Neural progenitor cell (in vitro differentiated cells): ENCODE measurements at regions not wholly inside any gene's neighbourhood (a gene's known extent, or its start where the extent isn't known, plus 50 kb on each side); places are given as distances from the start of the nearest gene placed in this dataset.

Experiments
- DNase-seq: peaks from one replicate; pipeline ENCODE4 v3.0.0-alpha.2; 2016; ENCODE audit warnings: low spot score
- H2AFZ ChIP-seq: fragments of 200-600 bp; sonication (generic); replicated peaks from 2 replicates; pipeline ENCODE4 v1.6.1; 2016; ENCODE audit warnings: antibody characterized with exemption
- H3F3A ChIP-seq: fragments of 200-600 bp; sonication (generic); 2 replicates; pipeline ENCODE4 v1.6.1; 2016; ENCODE audit warnings: antibody characterized with exemption, low read depth
- H3K27ac ChIP-seq: fragments of 200-600 bp; sonication (generic); 2 replicates; pipeline ENCODE4 v1.5.1; 2016; ENCODE audit warnings: mild to moderate bottlenecking
- H3K27me3 ChIP-seq: fragments of 200-600 bp; sonication (generic); 2 replicates; pipeline ENCODE4 v1.6.1; 2016; ENCODE audit warnings: mild to moderate bottlenecking, moderate library complexity
- H3K36me3 ChIP-seq: fragments of 200-600 bp; sonication (generic); 2 replicates; pipeline ENCODE4 v1.5.1; 2016
- H3K4me1 ChIP-seq: fragments of 200-600 bp; sonication (generic); 2 replicates; pipeline ENCODE4 v1.6.1; 2016; ENCODE audit warnings: mixed run types
- H3K4me2 ChIP-seq: fragments of 200-600 bp; sonication (generic); 2 replicates; pipeline ENCODE4 v1.6.1; 2016
- H3K4me3 ChIP-seq: fragments of 200-600 bp; sonication (generic); 2 replicates; pipeline ENCODE4 v1.5.1; 2016
- H3K79me2 ChIP-seq: fragments of 200-600 bp; sonication (generic); 2 replicates; pipeline ENCODE4 v1.6.1; 2016; ENCODE audit warnings: low read depth
- H3K9ac ChIP-seq: fragments of 200-600 bp; sonication (generic); 2 replicates; pipeline ENCODE4 v1.6.1; 2016
- H3K9me3 ChIP-seq: fragments of 200-600 bp; sonication (generic); 2 replicates; pipeline ENCODE4 v1.5.1; 2016; ENCODE audit warnings: low read depth
- H4K20me1 ChIP-seq: fragments of 200-600 bp; sonication (generic); 2 replicates; pipeline ENCODE4 v1.6.1; 2016; ENCODE audit warnings: low read depth
- H3K27ac Mint-ChIP-seq: 3 replicates; pipeline ENCODE4 v1.8.0; 2021; ENCODE audit warnings: mixed read lengths
- H3K27me3 Mint-ChIP-seq: 2 replicates; pipeline ENCODE4 v1.8.0; 2022; ENCODE audit warnings: low read depth, mild to moderate bottlenecking, inconsistent platforms, moderate library complexity, mixed read lengths; ENCODE audit not compliant: insufficient read depth
- H3K36me3 Mint-ChIP-seq: 3 replicates; pipeline ENCODE4 v1.8.0; 2021; ENCODE audit warnings: mixed read lengths
- H3K4me1 Mint-ChIP-seq: 3 replicates; pipeline ENCODE4 v1.8.0; 2021; ENCODE audit warnings: mixed read lengths
- H3K4me3 Mint-ChIP-seq: 3 replicates; pipeline ENCODE4 v1.8.0; 2021; ENCODE audit warnings: mild to moderate bottlenecking, moderate library complexity, mixed read lengths
- H3K9me3 Mint-ChIP-seq: 3 replicates; pipeline ENCODE4 v1.8.0; 2020; ENCODE audit warnings: mixed read lengths
- EZH2 ChIP-seq: fragments of 200-600 bp; sonication (generic); IDR thresholded peaks from 2 replicates; pipeline ENCODE4 v1.6.1; 2017; ENCODE audit warnings: antibody characterized with exemption, mild to moderate bottlenecking, moderate library complexity
- EZH2phosphoT487 ChIP-seq: fragments of 200-600 bp; sonication (generic); IDR thresholded peaks from 2 replicates; pipeline ENCODE4 v1.6.1; 2017; ENCODE audit warnings: antibody characterized with exemption
- TF ChIP-seq, protein P1 (sequence below): fragments of 200-600 bp; sonication (generic); IDR thresholded peaks from 2 replicates; pipeline ENCODE4 v1.5.1; 2017; ENCODE audit warnings: antibody characterized with exemption, mild to moderate bottlenecking

GRCh38 chr4:178480105-178480504 is 1037.9 kb upstream of the AGA start:
- H3F3A ChIP-seq, result no peaks in the 10 kb centered on the region
- TF ChIP-seq EZH2phosphoT487 (no peak), EZH2 (no peak)
- TF ChIP-seq, protein P1, sequence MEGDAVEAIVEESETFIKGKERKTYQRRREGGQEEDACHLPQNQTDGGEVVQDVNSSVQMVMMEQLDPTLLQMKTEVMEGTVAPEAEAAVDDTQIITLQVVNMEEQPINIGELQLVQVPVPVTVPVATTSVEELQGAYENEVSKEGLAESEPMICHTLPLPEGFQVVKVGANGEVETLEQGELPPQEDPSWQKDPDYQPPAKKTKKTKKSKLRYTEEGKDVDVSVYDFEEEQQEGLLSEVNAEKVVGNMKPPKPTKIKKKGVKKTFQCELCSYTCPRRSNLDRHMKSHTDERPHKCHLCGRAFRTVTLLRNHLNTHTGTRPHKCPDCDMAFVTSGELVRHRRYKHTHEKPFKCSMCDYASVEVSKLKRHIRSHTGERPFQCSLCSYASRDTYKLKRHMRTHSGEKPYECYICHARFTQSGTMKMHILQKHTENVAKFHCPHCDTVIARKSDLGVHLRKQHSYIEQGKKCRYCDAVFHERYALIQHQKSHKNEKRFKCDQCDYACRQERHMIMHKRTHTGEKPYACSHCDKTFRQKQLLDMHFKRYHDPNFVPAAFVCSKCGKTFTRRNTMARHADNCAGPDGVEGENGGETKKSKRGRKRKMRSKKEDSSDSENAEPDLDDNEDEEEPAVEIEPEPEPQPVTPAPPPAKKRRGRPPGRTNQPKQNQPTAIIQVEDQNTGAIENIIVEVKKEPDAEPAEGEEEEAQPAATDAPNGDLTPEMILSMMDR, result no peak
- H3K4me2 ChIP-seq, result no peak overlapping the region
- no peaks in the 10 kb centered on the region for H3K9me3 Mint-ChIP-seq
- no peak overlapping the region for H3K4me3 Mint-ChIP-seq
- H3K4me3 ChIP-seq, result no peak overlapping the region
- no peaks in the 10 kb centered on the region for H3K36me3 ChIP-seq
- no peaks in the 10 kb centered on the region for H3K4me1 ChIP-seq
- DNase-seq, result no peak
- no peaks in the 10 kb centered on the region for H3K9me3 ChIP-seq
- no peak overlapping the region for H3K9ac ChIP-seq
- no peaks in the 10 kb centered on the region for H3K36me3 Mint-ChIP-seq
- H2AFZ ChIP-seq, result no peak overlapping the region
- H3K27me3 ChIP-seq, result no peaks in the 10 kb centered on the region
- no peaks in the 10 kb centered on the region for H3K27me3 Mint-ChIP-seq
- no peak overlapping the region for H3K27ac Mint-ChIP-seq
- H4K20me1 ChIP-seq, result no peaks in the 10 kb centered on the region
- H3K79me2 ChIP-seq, result no peaks in the 10 kb centered on the region
- H3K27ac ChIP-seq, result no peak overlapping the region
- H3K4me1 Mint-ChIP-seq, result no peaks in the 10 kb centered on the region

- Histone ChIP-seq H4K20me1 (no peaks in the 10 kb centered on the region), H3K27me3 (no peaks in the 10 kb centered on the region), H3K79me2 (no peaks in the 10 kb centered on the region), H3K4me2 (no peak overlapping the region), H3K36me3 (no peaks in the 10 kb centered on the region), H3F3A (no peaks in the 10 kb centered on the region), H3K9ac (no peak overlapping the region), H3K4me3 (no peak overlapping the region), H3K9me3 (no peaks in the 10 kb centered on the region), H2AFZ (no peak overlapping the region), H3K27ac (no peak overlapping the region), H3K4me1 (no peaks in the 10 kb centered on the region)
- no peaks in the 10 kb centered on the region for H3K36me3 Mint-ChIP-seq
- DNase-seq, result no peak
- no peaks in the 10 kb centered on the region for H3K9me3 Mint-ChIP-seq
- no peak overlapping the region for H3K27ac Mint-ChIP-seq
- TF ChIP-seq, protein P1, result no peak
- TF ChIP-seq EZH2 (no peak), EZH2phosphoT487 (no peak)
- H3K27me3 Mint-ChIP-seq, result no peaks in the 10 kb centered on the region
- no peaks in the 10 kb centered on the region for H3K4me1 Mint-ChIP-seq
- H3K4me3 Mint-ChIP-seq, result no peak overlapping the region
These were observed 1038.6 kb upstream of the AGA start for GRCh38 chr4:178480881-178481280.

- no peaks in the 10 kb centered on the region for H3K36me3 Mint-ChIP-seq
- no peaks in the 10 kb centered on the region for H3K27me3 Mint-ChIP-seq
- TF ChIP-seq EZH2phosphoT487 (no peak), EZH2 (no peak)
- TF ChIP-seq, protein P1, result no peak
- Histone ChIP-seq H4K20me1 (no peaks in the 10 kb centered on the region), H3F3A (no peaks in the 10 kb centered on the region), H3K27me3 (no peaks in the 10 kb centered on the region), H3K36me3 (no peaks in the 10 kb centered on the region), H3K4me2 (no peak overlapping the region), H3K4me1 (no peaks in the 10 kb centered on the region), H3K27ac (no peak overlapping the region), H3K9me3 (no peaks in the 10 kb centered on the region), H3K79me2 (no peaks in the 10 kb centered on the region), H2AFZ (no peak overlapping the region), H3K9ac (no peak overlapping the region), H3K4me3 (no peak overlapping the region)
- no peaks in the 10 kb centered on the region for H3K9me3 Mint-ChIP-seq
- H3K4me1 Mint-ChIP-seq, result no peaks in the 10 kb centered on the region
- H3K4me3 Mint-ChIP-seq, result no peak overlapping the region
- H3K27ac Mint-ChIP-seq, result no peak overlapping the region
- no peak for DNase-seq
These were observed 1039.3 kb upstream of the AGA start for GRCh38 chr4:178481564-178481963.
